ENCODE measurements at regions not wholly inside any gene's neighbourhood (a gene's known extent, or its start where the extent isn't known, plus 50 kb on each side); places are given as distances from the start of the nearest gene placed in this dataset.

DNA sequence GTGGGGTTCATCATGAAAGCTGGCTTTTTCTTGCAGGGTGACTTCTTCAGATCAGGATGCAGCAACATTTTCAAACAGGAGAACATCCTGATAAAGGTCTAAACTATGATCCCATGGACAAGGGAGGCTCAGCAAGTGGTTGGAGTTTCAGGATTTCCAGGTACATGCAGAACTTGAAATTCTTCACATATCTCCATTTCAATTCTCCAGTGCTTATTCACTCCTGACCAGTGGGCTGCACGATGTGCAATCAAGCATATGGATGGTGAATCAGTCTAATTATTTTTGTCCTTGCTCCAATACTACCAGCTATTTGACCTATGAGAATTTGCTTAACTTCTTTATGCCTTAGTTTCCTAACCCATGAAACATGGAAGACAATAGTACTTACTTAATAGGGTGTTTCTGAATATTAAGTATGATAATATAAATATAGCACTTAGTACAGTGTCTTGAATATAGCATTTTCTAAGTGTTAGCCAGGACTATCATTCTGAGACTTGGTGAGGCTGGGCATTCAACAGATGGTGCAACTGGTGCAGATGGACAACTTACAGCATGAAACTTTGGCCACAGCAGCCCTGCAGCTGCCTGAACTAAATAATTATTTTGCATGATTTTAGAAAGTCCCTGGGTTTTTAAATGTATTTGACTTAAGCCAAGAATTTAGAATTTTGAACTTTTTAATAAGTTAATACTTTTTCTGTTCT lies 92.4 kb downstream of the HPGD start:
- no peak for DNase-seq (ENCODE audit: low read depth in 2 of 2)
- no peak for TF ChIP-seq CTCF (IDR thresholded peaks at IDR 0.05; ENCODE audit: low read depth, low read length)
- H3K4me3 ChIP-seq (replicated peaks in 1 of 2; ENCODE audit: low read depth in 2 of 2, low read length in 2 of 2): no peak overlapping the region

DNA sequence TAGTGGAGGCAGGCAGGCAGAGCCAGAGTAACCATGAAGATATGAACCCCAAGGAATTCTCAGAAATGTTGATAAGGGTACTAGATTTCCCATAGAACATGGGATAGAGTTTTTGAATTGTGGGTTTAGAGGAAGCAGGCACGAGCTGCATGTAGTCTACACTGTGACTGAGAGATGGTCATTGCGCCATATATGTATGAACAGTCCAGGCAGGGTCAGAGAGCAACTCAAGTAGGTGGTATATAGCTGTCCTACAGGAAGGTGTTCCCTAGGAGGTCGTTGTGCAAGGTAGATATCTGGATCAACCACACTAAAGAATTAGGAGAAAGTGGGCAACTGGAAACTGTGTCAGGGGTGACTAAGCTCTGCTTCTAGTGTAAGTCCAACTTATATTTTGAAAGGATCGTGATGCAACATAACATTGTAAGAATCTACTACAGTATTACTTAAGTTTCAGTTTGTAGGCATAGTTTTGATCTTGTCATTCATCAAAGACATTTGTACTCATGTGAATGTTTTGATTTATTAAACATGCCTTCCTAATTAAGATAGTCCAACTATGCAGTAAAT lies 94.6 kb downstream of the HPGD start:
- H3K4me3 ChIP-seq (replicated peaks in 1 of 2; ENCODE audit: low read depth in 2 of 2, low read length in 2 of 2): no peak overlapping the region
- no peak for TF ChIP-seq CTCF (IDR thresholded peaks at IDR 0.05; ENCODE audit: low read depth, low read length)
- DNase-seq (ENCODE audit: low read depth in 2 of 2): peak in 1 of 2 donors; percentile 4

DNA sequence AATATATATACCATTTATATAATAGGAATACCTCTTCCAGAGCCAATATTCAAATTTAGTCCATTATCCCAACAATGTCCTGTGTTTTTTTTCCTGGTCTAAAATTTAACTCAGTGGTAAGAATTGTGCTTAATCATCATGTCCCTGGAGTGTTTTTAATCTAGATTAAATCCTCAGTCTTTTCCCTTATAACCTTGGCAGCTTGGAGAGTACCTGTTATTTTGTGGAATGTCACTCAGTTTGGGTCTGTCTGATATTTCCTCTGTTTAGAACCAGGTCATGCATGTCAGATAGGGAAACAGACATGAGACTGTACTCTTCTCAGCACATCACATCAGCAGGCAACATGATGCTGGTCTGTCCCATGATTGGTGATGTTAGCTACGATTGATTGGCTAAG lies 96.6 kb downstream of the HPGD start:
- no peak for DNase-seq (ENCODE audit: low read depth in 2 of 2)
- no peak overlapping the region for H3K4me3 ChIP-seq (replicated peaks in 1 of 2; ENCODE audit: low read depth in 2 of 2, low read length in 2 of 2)
- TF ChIP-seq CTCF (IDR thresholded peaks at IDR 0.05; ENCODE audit: low read depth, low read length): no peak

DNA sequence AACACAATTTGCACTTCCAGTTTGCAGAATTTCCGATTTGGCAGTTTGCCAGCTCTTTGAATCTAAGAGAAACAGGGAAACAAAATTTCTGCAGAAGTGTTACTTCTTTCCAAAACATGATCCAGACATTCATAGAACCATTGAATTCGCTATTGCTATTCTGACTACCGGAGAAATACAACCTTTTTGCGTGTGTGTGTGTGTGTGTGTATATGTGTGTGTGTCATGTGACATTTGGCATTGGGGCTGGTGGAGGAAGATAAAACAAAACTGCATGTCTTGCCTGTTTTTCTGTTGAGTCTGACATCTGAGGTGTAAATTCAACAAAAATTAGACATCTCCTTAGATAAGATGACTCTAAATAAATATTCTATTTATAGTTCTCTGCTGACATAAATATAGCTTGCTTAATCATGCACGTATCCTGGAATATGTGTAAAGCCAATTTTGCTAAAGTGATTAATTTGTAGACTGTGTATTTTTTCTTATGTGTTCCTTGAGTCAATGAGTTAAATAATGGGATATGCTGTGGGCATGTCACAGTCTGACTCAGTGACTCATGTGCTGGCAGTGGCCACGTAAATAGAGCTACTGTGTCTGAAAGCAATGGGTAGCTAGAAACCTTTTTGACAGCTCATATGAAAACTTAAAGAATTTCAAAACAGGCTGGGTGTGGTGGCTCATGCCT lies 98.9 kb downstream of the HPGD start:
- no peak overlapping the region for H3K4me3 ChIP-seq (replicated peaks in 1 of 2; ENCODE audit: low read depth in 2 of 2, low read length in 2 of 2)
- TF ChIP-seq CTCF (IDR thresholded peaks at IDR 0.05; ENCODE audit: low read depth, low read length): no peak
- peak; percentile 76 to 77 for DNase-seq (ENCODE audit: low read depth in 2 of 2)

DNA sequence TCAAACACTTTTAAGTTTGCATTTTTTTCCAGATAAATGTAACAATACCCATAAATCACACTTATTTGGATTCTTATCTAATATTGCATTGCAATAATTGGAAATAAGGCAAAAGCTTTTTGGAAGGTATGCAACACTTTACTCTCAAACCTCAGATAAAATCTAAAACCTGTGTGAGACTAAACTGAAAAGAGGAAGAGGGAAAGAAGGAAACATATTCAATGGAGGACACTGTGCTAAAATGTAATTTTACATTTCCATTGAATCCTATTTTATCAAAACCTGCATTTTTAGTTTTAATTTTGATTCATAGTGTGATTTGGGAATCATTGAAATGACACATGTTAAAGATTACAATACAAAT lies 99.4 kb downstream of the HPGD start:
- no peak for DNase-seq (ENCODE audit: low read depth in 2 of 2)
- TF ChIP-seq CTCF (IDR thresholded peaks at IDR 0.05; ENCODE audit: low read depth, low read length): no peak
- H3K4me3 ChIP-seq (replicated peaks in 1 of 2; ENCODE audit: low read depth in 2 of 2, low read length in 2 of 2): no peak overlapping the region

- no peak for TF ChIP-seq CTCF (IDR thresholded peaks at IDR 0.05; ENCODE audit: low read depth, low read length)
- no peak for DNase-seq (ENCODE audit: low read depth in 2 of 2)
- H3K4me3 ChIP-seq (replicated peaks in 1 of 2; ENCODE audit: low read depth in 2 of 2, low read length in 2 of 2): no peak overlapping the region
Measured at GRCh38 chr4:174420316-174420715, 102.0 kb downstream of the HPGD start.

All from cardiac fibroblast (primary cell).